Neural cell (in vitro differentiated cells): ENCODE measurements at regions not wholly inside any gene's neighbourhood (a gene's known extent, or its start where the extent isn't known, plus 50 kb on each side); places are given as distances from the start of the nearest gene placed in this dataset.

ENCODE experiments used
- H2AFZ ChIP-seq: fragments of 200-600, 300-800 bp; sonication (generic), shearing (Covaris generic); 2 replicates; pipeline ENCODE4 v1.6.0; 2014; ENCODE audit warnings: low read depth, mild to moderate bottlenecking, antibody characterized with exemption, low read length, moderate library complexity
- H3F3A ChIP-seq: fragments of 200-600 bp; shearing (Covaris generic); 2 replicates; pipeline ENCODE4 v1.6.1; 2016; ENCODE audit warnings: mild to moderate bottlenecking, moderate library complexity, mixed read lengths, antibody characterized with exemption, low read length; ENCODE audit not compliant: insufficient read depth, poor library complexity, severe bottlenecking
- H3K27ac ChIP-seq: fragments of 200-600, 300-800 bp; sonication (generic), shearing (Covaris generic); 2 replicates; pipeline ENCODE4 v1.5.1; 2014; ENCODE audit warnings: mild to moderate bottlenecking, low read length, moderate library complexity
- H3K27me3 ChIP-seq: fragments of 300-800, 200-600 bp; sonication (generic), shearing (Covaris generic); 2 replicates; pipeline ENCODE4 v1.6.0; 2014; ENCODE audit warnings: mild to moderate bottlenecking, low read depth, low read length, moderate library complexity; ENCODE audit not compliant: insufficient read depth
- H3K36me3 ChIP-seq: fragments of 300-800, 200-600 bp; sonication (generic), shearing (Covaris generic); 2 replicates; pipeline ENCODE4 v1.5.1; 2014; ENCODE audit warnings: mild to moderate bottlenecking, antibody characterized with exemption, low read length, moderate library complexity; ENCODE audit not compliant: insufficient read depth
- H3K4me2 ChIP-seq: fragments of 300-800, 200-600 bp; sonication (generic), shearing (Covaris generic); 2 replicates; pipeline ENCODE4 v1.6.0; 2014; ENCODE audit warnings: mild to moderate bottlenecking, low read length
- H3K4me3 ChIP-seq: fragments of 300-800, 200-600 bp; sonication (generic), shearing (Covaris generic); 2 replicates; pipeline ENCODE4 v1.5.1; 2014; ENCODE audit warnings: mild to moderate bottlenecking, low read length, moderate library complexity
- H3K79me2 ChIP-seq: fragments of 200-600 bp; shearing (Covaris generic); replicated peaks from 2 replicates; pipeline ENCODE4 v1.6.0; 2014; ENCODE audit warnings: mild to moderate bottlenecking, low read length, moderate library complexity; ENCODE audit not compliant: insufficient read depth
- H3K9ac ChIP-seq: fragments of 300-800, 200-600 bp; sonication (generic), shearing (Covaris generic); 2 replicates; pipeline ENCODE4 v1.6.1; 2016; ENCODE audit warnings: mild to moderate bottlenecking, low read length, mixed read lengths
- H3K9me2 ChIP-seq: fragments of 200-600 bp; shearing (Covaris generic); 2 replicates; pipeline ENCODE4 v1.6.1; 2016; ENCODE audit warnings: mild to moderate bottlenecking, low read length, mixed read lengths; ENCODE audit not compliant: insufficient read depth
- H3K9me3 ChIP-seq: fragments of 200-600, 300-800 bp; sonication (generic), shearing (Covaris generic); 2 replicates; pipeline ENCODE4 v1.6.1; 2016; ENCODE audit warnings: mild to moderate bottlenecking, mixed run types, low read length, moderate library complexity, mixed read lengths
- H4K20me1 ChIP-seq: fragments of 200-600 bp; shearing (Covaris generic); 2 replicates; pipeline ENCODE4 v1.6.1; 2016; ENCODE audit warnings: mild to moderate bottlenecking, mixed run types; ENCODE audit not compliant: insufficient read depth
- EP300 ChIP-seq: fragments of 450-650 bp; conservative IDR thresholded peaks from 2 replicates; pipeline ENCODE4 v1.6.1; 2014; ENCODE audit warnings: antibody characterized with exemption, mild to moderate bottlenecking, moderate library complexity; ENCODE audit not compliant: poor library complexity, severe bottlenecking
- EZH2 ChIP-seq: fragments of 200-600, 300-800 bp; shearing (Covaris generic), sonication (generic); IDR thresholded peaks from 2 replicates; pipeline ENCODE4 v1.6.1; 2014; ENCODE audit warnings: antibody characterized with exemption, low read length, borderline replicate concordance, mild to moderate bottlenecking; ENCODE audit not compliant: insufficient read depth, poor library complexity, severe bottlenecking
- MXI1 ChIP-seq: fragments of 450-650 bp; conservative IDR thresholded peaks from 2 replicates; pipeline ENCODE4 v1.6.1; 2014; ENCODE audit warnings: antibody characterized with exemption, mild to moderate bottlenecking; ENCODE audit not compliant: poor library complexity, severe bottlenecking
- POLR2AphosphoS5 ChIP-seq: IDR thresholded peaks from 2 replicates; pipeline ENCODE4 v1.6.1; 2012
- RAD21 ChIP-seq: fragments of 450-650 bp; conservative IDR thresholded peaks from 2 replicates; pipeline ENCODE4 v1.6.1; 2014; ENCODE audit warnings: antibody characterized with exemption, mild to moderate bottlenecking, moderate library complexity
- SMC3 ChIP-seq: fragments of 450-650 bp; conservative IDR thresholded peaks from 2 replicates; pipeline ENCODE4 v1.6.1; 2014; ENCODE audit warnings: antibody characterized with exemption, mild to moderate bottlenecking, moderate library complexity; ENCODE audit not compliant: poor library complexity
- TAF1 ChIP-seq: IDR thresholded peaks from 2 replicates; pipeline ENCODE4 v1.6.1; 2012; ENCODE audit warnings: low read depth
- TF ChIP-seq, protein P1 (sequence below): IDR thresholded peaks from 2 replicates; pipeline ENCODE4 v1.6.1; 2012; ENCODE audit warnings: borderline replicate concordance
- TF ChIP-seq, protein P2 (sequence below): fragments of 450-650 bp; IDR thresholded peaks from 2 replicates; pipeline ENCODE4 v1.5.1; 2014; ENCODE audit warnings: antibody characterized with exemption, mild to moderate bottlenecking, moderate library complexity; ENCODE audit not compliant: poor library complexity, severe bottlenecking

DNA sequence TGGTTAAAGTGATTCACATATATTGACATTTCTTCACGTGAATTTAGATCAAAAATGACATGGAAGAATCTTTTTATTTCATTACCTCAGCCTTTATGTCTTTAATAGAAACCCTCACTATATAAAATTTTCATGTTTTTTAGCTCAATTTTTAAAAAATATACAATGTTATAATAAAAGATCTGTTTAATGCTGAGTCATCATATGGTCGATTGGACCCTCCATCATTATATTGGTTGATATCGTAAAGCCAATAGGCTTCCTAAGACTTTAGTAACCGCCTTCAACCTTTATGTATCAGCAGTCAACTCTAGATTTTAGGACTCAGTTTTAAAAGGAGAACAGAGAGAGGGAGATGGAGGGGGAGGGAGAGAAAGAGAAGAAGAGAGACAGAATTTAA lies 162.3 kb upstream of the FERD3L start:
- TF ChIP-seq POLR2AphosphoS5 (no peak), TAF1 (no peak), RAD21 (no peak), EP300 (no peak), EZH2 (no peak), SMC3 (no peak), MXI1 (no peak)
- TF ChIP-seq, protein P1, sequence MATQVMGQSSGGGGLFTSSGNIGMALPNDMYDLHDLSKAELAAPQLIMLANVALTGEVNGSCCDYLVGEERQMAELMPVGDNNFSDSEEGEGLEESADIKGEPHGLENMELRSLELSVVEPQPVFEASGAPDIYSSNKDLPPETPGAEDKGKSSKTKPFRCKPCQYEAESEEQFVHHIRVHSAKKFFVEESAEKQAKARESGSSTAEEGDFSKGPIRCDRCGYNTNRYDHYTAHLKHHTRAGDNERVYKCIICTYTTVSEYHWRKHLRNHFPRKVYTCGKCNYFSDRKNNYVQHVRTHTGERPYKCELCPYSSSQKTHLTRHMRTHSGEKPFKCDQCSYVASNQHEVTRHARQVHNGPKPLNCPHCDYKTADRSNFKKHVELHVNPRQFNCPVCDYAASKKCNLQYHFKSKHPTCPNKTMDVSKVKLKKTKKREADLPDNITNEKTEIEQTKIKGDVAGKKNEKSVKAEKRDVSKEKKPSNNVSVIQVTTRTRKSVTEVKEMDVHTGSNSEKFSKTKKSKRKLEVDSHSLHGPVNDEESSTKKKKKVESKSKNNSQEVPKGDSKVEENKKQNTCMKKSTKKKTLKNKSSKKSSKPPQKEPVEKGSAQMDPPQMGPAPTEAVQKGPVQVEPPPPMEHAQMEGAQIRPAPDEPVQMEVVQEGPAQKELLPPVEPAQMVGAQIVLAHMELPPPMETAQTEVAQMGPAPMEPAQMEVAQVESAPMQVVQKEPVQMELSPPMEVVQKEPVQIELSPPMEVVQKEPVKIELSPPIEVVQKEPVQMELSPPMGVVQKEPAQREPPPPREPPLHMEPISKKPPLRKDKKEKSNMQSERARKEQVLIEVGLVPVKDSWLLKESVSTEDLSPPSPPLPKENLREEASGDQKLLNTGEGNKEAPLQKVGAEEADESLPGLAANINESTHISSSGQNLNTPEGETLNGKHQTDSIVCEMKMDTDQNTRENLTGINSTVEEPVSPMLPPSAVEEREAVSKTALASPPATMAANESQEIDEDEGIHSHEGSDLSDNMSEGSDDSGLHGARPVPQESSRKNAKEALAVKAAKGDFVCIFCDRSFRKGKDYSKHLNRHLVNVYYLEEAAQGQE = no peak
- TF ChIP-seq, protein P2, sequence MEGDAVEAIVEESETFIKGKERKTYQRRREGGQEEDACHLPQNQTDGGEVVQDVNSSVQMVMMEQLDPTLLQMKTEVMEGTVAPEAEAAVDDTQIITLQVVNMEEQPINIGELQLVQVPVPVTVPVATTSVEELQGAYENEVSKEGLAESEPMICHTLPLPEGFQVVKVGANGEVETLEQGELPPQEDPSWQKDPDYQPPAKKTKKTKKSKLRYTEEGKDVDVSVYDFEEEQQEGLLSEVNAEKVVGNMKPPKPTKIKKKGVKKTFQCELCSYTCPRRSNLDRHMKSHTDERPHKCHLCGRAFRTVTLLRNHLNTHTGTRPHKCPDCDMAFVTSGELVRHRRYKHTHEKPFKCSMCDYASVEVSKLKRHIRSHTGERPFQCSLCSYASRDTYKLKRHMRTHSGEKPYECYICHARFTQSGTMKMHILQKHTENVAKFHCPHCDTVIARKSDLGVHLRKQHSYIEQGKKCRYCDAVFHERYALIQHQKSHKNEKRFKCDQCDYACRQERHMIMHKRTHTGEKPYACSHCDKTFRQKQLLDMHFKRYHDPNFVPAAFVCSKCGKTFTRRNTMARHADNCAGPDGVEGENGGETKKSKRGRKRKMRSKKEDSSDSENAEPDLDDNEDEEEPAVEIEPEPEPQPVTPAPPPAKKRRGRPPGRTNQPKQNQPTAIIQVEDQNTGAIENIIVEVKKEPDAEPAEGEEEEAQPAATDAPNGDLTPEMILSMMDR = no peak
- no peaks in the 10 kb centered on the region for H3K9me2 ChIP-seq
- H3K4me3 ChIP-seq = no peak overlapping the region
- no peak overlapping the region for H3K9ac ChIP-seq
- no peaks in the 10 kb centered on the region for H3F3A ChIP-seq
- H2AFZ ChIP-seq = no peak overlapping the region
- no peaks in the 10 kb centered on the region for H3K36me3 ChIP-seq
- no peak overlapping the region for H3K27ac ChIP-seq
- H4K20me1 ChIP-seq = no peaks in the 10 kb centered on the region
- H3K79me2 ChIP-seq = no peaks in the 10 kb centered on the region
- H3K4me2 ChIP-seq = no peak overlapping the region
- no peaks in the 10 kb centered on the region for H3K9me3 ChIP-seq
- no peaks in the 10 kb centered on the region for H3K27me3 ChIP-seq

DNA sequence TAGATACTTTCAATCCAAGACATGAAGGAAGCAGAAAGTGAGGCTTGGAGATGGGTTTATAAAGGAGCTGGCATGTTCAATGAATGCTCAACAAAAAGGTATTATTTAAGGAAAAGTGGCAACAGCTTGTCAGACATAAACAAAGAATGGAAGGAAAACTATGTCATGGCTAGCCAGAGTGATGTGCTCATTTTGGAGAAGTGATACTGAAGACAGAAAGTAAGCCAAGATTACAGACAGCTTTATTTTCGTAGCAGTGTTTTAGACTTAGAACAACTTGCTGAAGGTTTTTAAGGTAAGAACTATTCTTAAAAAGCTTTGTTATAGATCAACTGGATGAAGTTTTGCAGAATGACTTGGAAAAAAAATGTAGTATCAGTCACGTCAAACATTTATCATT lies 160.5 kb upstream of the FERD3L start:
- H2AFZ ChIP-seq = no peak overlapping the region
- no peak for TF ChIP-seq TAF1
- TF ChIP-seq, protein P2 = no peak
- H3K9ac ChIP-seq = no peak overlapping the region
- H3K79me2 ChIP-seq = no peaks in the 10 kb centered on the region
- no peaks in the 10 kb centered on the region for H3K27me3 ChIP-seq
- H3K9me2 ChIP-seq = no peaks in the 10 kb centered on the region
- H3K4me3 ChIP-seq = no peak overlapping the region
- H3K4me2 ChIP-seq = no peak overlapping the region
- H3K9me3 ChIP-seq = no peaks in the 10 kb centered on the region
- H3K36me3 ChIP-seq = no peaks in the 10 kb centered on the region
- no peaks in the 10 kb centered on the region for H3F3A ChIP-seq
- no peaks in the 10 kb centered on the region for H4K20me1 ChIP-seq
- no peak overlapping the region for H3K27ac ChIP-seq
